ENCODE measurements at regions not wholly inside any gene's neighbourhood (a gene's known extent, or its start where the extent isn't known, plus 50 kb on each side); places are given as distances from the start of the nearest gene placed in this dataset.
"Not testable (repeated sequence)": the region's sequence is repeated elsewhere in the genome, so short reads cannot be mapped to it uniquely, and the experiment has no call there.

DNA sequence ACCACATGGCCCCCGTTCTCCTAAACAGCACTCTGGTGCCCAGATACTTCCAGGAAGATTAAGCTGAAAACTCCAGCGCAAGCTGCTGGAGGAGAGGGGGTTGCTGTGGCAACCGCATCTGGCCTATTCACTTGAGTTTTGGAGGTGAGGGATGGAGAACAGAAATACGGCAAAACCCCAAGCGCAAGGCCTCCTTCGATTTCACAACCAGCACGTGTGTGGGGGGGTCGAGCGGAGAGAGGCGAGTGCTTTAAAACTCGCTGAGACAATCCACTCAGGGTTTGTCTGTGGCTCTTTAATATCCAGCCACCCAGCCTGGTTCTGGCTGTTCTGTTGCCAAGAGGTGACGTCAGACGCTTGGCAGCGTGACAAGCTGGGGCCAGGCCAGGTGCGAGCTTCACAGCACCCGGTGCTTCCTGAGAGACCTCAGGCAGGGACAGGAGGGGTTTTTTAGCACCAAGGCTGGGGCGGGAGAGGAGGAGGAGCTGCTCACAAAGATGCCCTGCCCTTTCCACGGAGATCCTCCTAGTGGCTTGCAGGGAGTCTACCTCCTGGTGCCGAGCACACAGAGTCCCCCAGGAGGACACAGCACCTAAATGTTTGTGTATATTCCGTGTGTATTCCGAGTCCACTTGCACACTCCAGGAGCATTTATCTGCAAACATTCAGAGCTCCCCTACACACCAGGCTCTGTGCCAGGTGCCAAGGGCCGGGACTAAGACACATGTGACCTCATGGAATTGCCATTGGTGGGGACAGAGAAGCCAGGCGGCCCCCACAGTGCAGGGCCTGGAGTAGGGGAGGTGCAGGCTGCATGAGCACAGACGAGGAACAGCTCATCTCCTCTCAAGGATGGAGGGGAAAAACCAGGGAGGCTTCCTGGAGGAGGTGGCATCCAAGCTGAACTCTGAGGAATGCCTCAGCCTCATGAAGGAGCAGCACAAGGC is 194.6 kb downstream of the OLFM1 start:
- peaks cover 4 to 33% (median 11%) of the 10 kb centered on the region in 3 donors for H3K27me3 ChIP-seq
- peaks cover 0 to 3% of the 10 kb centered on the region in 2 donors for H3K4me1 ChIP-seq
- ATAC-seq (peak; percentile 24 to 47), DNase-seq (peak in 1 of 2 donors; percentile 25)
- H3K9me3 ChIP-seq = no peaks in the 10 kb centered on the region
- in situ Hi-C loops (cut with MboI; ENCODE audit: low sequenced_read_pairs in 4 of 4) (no loop called here), intact Hi-C loops (cut with DNase I; ENCODE audit: low total_unique reads) (no loop called here)
- H3K36me3 ChIP-seq = no peaks in the 10 kb centered on the region
- TF ChIP-seq, protein P1, sequence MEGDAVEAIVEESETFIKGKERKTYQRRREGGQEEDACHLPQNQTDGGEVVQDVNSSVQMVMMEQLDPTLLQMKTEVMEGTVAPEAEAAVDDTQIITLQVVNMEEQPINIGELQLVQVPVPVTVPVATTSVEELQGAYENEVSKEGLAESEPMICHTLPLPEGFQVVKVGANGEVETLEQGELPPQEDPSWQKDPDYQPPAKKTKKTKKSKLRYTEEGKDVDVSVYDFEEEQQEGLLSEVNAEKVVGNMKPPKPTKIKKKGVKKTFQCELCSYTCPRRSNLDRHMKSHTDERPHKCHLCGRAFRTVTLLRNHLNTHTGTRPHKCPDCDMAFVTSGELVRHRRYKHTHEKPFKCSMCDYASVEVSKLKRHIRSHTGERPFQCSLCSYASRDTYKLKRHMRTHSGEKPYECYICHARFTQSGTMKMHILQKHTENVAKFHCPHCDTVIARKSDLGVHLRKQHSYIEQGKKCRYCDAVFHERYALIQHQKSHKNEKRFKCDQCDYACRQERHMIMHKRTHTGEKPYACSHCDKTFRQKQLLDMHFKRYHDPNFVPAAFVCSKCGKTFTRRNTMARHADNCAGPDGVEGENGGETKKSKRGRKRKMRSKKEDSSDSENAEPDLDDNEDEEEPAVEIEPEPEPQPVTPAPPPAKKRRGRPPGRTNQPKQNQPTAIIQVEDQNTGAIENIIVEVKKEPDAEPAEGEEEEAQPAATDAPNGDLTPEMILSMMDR (IDR thresholded peaks at IDR 0.05 in 4 of 5, conservative IDR thresholded peaks at IDR 0.05 in 1 of 5) = no peak
- H3K4me3 ChIP-seq = no peak overlapping the region
- H3K27ac ChIP-seq = no peak overlapping the region

DNA sequence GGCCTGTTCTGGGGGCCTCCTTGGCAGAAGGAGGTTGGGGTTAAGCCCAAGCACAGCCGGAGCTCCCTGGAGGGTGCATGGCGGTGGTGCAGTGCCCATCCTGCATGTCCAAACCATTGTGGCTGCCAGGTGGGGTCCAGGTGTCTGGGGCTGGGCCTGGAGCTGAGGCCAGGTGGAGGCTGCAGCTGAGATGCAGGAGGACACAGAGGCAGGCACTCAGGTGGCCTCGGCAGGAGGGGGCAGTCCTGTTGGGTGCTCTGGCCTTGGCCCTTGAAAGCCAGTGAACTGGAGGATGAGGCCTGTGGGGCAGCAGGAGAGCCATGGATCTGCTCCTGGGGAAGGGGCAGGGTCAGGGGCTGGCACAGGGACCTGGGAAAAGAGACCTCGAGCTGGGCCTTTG is 195.3 kb downstream of the OLFM1 start:
- intact Hi-C loops (cut with DNase I; ENCODE audit: low total_unique reads) = no loop called here
- TF ChIP-seq, protein P1 (IDR thresholded peaks at IDR 0.05 in 4 of 5, conservative IDR thresholded peaks at IDR 0.05 in 1 of 5) = no peak
- TF ChIP-seq POLR2A (IDR thresholded peaks at IDR 0.05) = no peak
- H3K27me3 ChIP-seq = peaks cover 4 to 29% (median 9%) of the 10 kb centered on the region in 3 donors

DNA sequence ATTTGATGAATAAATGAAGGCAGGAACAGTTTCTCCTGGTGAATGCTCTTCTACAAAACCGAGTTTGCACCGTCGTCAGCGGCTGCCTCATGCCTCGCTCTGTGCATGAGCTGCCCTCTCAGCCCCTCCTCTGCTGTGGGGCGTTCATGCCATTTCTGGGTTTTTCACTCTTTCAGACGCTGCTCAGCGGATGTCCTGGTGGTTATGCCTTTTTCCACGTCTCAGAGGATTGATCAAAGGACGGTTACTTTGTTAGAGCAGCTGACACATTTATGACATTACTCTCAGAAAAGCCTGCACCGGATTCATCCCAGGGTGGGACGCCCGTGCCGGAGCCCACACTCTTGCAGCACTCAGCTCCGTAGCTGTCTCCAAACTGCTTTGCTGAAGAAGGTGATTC is 195.9 kb upstream of the PPP1R26 start:
- peaks cover 1 to 27% (median 4%) of the 10 kb centered on the region in 3 donors for H3K27me3 ChIP-seq
- in situ Hi-C loops (cut with MboI; ENCODE audit: low sequenced_read_pairs in 4 of 4) = no loop called here
- H3K36me3 ChIP-seq = no peaks in the 10 kb centered on the region
- TF ChIP-seq POLR2A (IDR thresholded peaks at IDR 0.05) = no peak
- TF ChIP-seq, protein P1 (IDR thresholded peaks at IDR 0.05 in 4 of 5, conservative IDR thresholded peaks at IDR 0.05 in 1 of 5) = no peak
- H3K4me1 ChIP-seq = peaks cover 0 to 3% of the 10 kb centered on the region in 2 donors
- ATAC-seq (no peak), DNase-seq (no peak)
- no peak overlapping the region for H3K4me3 ChIP-seq
- H3K9me3 ChIP-seq = no peaks in the 10 kb centered on the region
- intact Hi-C loops (cut with DNase I; ENCODE audit: low total_unique reads) = no loop called here
- H3K27ac ChIP-seq = no peak overlapping the region

More for the DNA sequence above, 195.3 kb downstream of the OLFM1 start:
- no peaks in the 10 kb centered on the region for H3K9me3 ChIP-seq
- no peak overlapping the region for H3K4me3 ChIP-seq
- no peak overlapping the region for H3K27ac ChIP-seq
- ATAC-seq (no peak), DNase-seq (no peak)
- peaks cover 0 to 3% of the 10 kb centered on the region in 2 donors for H3K4me1 ChIP-seq
- in situ Hi-C loops (cut with MboI; ENCODE audit: low sequenced_read_pairs in 4 of 4) = no loop called here
- H3K36me3 ChIP-seq = no peaks in the 10 kb centered on the region

DNA sequence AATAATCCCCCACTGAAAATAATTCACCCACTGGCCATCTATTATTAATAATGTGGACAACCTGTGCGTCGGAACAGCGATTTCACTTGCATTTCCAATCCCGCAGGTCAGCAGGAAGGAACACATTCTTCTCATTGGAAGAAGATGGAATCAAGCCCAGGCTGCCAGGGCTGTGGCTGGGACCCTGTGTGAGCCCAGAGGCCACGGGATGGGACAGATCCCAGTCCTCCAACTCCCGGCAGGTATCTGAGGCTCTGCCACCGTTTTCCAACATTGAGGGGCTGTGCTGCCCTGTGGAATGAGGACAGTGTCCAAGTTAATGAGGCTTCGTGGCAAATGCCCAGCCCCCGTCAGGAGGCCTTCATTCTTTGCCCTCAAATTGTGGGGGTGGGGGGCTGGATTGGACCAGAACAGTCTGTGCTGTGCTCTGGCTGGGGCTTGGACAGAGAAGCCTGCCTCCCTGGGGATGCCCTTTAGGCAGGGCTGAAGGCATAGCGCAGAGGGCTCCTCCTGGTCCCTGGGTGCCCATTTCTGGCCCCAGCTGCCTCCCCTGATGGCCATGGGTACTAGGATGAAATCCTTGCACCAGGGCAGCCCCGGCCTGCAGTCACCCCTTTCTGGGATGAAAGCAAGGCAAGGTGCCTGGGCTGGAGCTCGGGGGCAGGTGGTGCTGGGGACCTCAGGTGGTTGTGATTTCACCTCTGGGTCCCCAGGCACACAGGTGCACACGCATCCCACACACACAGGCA is 195.0 kb upstream of the PPP1R26 start:
- TF ChIP-seq, protein P1 (IDR thresholded peaks at IDR 0.05 in 4 of 5, conservative IDR thresholded peaks at IDR 0.05 in 1 of 5) = no peak
- TF ChIP-seq POLR2A (IDR thresholded peaks at IDR 0.05) = no peak
- Histone ChIP-seq H3K4me1 (peaks cover 0 to 3% of the 10 kb centered on the region in 2 donors), H3K4me3 (no peak overlapping the region), H3K27me3 (peaks cover 0 to 27% (median 0%) of the 10 kb centered on the region in 3 donors), H3K27ac (no peak overlapping the region), H3K36me3 (no peaks in the 10 kb centered on the region), H3K9me3 (no peaks in the 10 kb centered on the region)
- DNase-seq (no peak), ATAC-seq (no peak)
- intact Hi-C loops (cut with DNase I; ENCODE audit: low total_unique reads) = no loop called here
- in situ Hi-C loops (cut with MboI; ENCODE audit: low sequenced_read_pairs in 4 of 4) = no loop called here

DNA sequence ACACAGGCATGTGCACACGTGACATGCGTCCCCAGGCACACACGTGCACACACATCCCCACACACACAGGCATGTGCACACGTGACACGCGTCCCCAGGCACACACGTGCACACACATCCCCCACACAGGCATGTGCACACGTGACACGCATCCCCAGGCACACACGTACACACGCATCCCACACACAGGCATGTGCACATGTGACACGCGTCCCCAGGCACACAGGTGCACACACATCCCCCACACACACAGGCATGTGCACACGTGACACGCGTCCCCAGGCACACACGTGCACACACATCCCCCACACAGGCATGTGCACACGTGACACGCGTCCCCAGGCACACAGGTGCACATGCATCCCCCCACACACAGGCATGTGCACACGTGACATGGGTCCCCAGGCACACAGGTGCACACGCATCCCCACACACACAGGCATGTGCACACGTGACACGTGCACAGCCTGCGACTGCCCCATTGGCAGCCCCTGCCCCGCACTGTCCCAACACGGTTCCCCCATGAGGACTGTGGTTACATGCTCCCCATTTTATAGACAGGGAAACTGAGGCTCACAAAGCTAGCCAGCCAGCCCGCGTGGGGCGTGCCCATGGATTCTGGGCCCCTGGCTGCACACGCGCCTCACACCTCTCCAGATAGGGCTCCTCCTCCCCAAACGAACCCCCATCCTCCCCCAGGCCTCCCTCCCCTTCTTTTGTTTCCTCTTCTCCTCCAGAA is 193.2 kb upstream of the PPP1R26 start:
- peaks cover 0 to 29% (median 6%) of the 10 kb centered on the region in 3 donors for H3K27me3 ChIP-seq
- intact Hi-C loops (cut with DNase I; ENCODE audit: low total_unique reads); in situ Hi-C loops (cut with MboI; ENCODE audit: low sequenced_read_pairs in 4 of 4); ATAC-seq; DNase-seq; H3K36me3 ChIP-seq; H3K4me3 ChIP-seq; H3K4me1 ChIP-seq; H3K27ac ChIP-seq; H3K9me3 ChIP-seq: not testable (repeated sequence)

Data from gastrocnemius medialis (tissue), 4 donors.